HG02763 (cell line): ENCODE measurements at regions not wholly inside any gene's neighbourhood (a gene's known extent, or its start where the extent isn't known, plus 50 kb on each side); places are given as distances from the start of the nearest gene placed in this dataset.

Experiments
- ATAC-seq: cut with Tn5 transposase; IDR thresholded peaks from one replicate; pipeline ENCODE4 v1.9.1; 2021; ENCODE audit warnings: mild to moderate bottlenecking, moderate library complexity; ENCODE audit not compliant: unreplicated experiment

- ATAC-seq, result no peak
These were observed 304.0 kb downstream of the HHIPL2 start for GRCh38 chr1:222243902-222244301.

- ATAC-seq, result no peak
These were observed 305.4 kb downstream of the HHIPL2 start for GRCh38 chr1:222242492-222242891.

GRCh38 chr1:222241410-222241809 is 306.5 kb downstream of the HHIPL2 start:
- no peak for ATAC-seq

GRCh38 chr1:222240536-222241181 is 307.2 kb downstream of the HHIPL2 start:
- ATAC-seq, result no peak

GRCh38 chr1:222239130-222239529 is 308.8 kb downstream of the HHIPL2 start:
- ATAC-seq, result no peak

- ATAC-seq, result no peak
These were observed 313.6 kb downstream of the HHIPL2 start for GRCh38 chr1:222234351-222234750.

- no peak for ATAC-seq
These were observed 314.3 kb downstream of the HHIPL2 start for GRCh38 chr1:222233444-222234158.

GRCh38 chr1:222232842-222233241 is 315.1 kb downstream of the HHIPL2 start:
- no peak for ATAC-seq

GRCh38 chr1:222229672-222230312 is 318.1 kb downstream of the HHIPL2 start:
- no peak for ATAC-seq

GRCh38 chr1:222225316-222225691 is 322.6 kb downstream of the HHIPL2 start:
- ATAC-seq, result no peak

GRCh38 chr1:222224636-222225315 is 323.1 kb downstream of the HHIPL2 start:
- ATAC-seq, result no peak

- no peak for ATAC-seq
These were observed 323.7 kb downstream of the HHIPL2 start for GRCh38 chr1:222224156-222224555.

- no peak for ATAC-seq
These were observed 324.9 kb downstream of the HHIPL2 start for GRCh38 chr1:222223010-222223409.

GRCh38 chr1:222216255-222216754 is 331.6 kb downstream of the HHIPL2 start:
- no peak for ATAC-seq

- ATAC-seq, result no peak
These were observed 337.1 kb downstream of the HHIPL2 start for GRCh38 chr1:222210776-222211175.

GRCh38 chr1:222204475-222204874 is 343.4 kb downstream of the HHIPL2 start:
- no peak for ATAC-seq

- no peak for ATAC-seq
These were observed 345.1 kb downstream of the HHIPL2 start for GRCh38 chr1:222202831-222203230.

GRCh38 chr1:222196736-222197135 is 351.2 kb downstream of the HHIPL2 start:
- ATAC-seq, result no peak

GRCh38 chr1:222196288-222196687 is 351.6 kb downstream of the HHIPL2 start:
- no peak for ATAC-seq

GRCh38 chr1:222195857-222196256 is 352.0 kb downstream of the HHIPL2 start:
- no peak for ATAC-seq

- no peak for ATAC-seq
These were observed 358.7 kb downstream of the HHIPL2 start for GRCh38 chr1:222189218-222189617.
